Limb (tissue), 2 donors: ENCODE measurements at regions not wholly inside any gene's neighbourhood (a gene's known extent, or its start where the extent isn't known, plus 50 kb on each side); places are given as distances from the start of the nearest gene placed in this dataset.

ENCODE experiments used
- DNase-seq, 2 donors: peaks; one replicate each; pipeline ENCODE4 v3.0.0-alpha.2; 2016; ENCODE audit errors: extremely low spot score in 2 of 2

DNA sequence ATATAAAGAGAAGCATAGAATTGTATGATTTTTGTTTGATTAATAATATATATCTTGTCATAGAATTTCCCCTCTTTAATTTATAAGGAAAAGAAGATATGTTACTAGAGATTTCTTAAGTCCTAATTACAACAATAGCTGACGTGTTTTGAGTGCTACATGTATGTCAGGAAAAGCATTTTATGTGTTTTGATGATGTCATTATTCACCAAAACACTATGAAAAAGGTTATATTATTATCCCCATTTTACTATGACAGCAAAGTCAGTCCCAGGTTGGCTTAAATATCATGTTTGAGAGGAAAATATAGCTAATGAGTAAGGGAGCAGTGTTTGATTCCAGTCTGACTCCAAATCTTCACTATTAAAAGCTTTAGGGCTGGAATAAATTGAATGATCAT lies 428.4 kb upstream of the GOLIM4 start:
- no peak for DNase-seq

DNA sequence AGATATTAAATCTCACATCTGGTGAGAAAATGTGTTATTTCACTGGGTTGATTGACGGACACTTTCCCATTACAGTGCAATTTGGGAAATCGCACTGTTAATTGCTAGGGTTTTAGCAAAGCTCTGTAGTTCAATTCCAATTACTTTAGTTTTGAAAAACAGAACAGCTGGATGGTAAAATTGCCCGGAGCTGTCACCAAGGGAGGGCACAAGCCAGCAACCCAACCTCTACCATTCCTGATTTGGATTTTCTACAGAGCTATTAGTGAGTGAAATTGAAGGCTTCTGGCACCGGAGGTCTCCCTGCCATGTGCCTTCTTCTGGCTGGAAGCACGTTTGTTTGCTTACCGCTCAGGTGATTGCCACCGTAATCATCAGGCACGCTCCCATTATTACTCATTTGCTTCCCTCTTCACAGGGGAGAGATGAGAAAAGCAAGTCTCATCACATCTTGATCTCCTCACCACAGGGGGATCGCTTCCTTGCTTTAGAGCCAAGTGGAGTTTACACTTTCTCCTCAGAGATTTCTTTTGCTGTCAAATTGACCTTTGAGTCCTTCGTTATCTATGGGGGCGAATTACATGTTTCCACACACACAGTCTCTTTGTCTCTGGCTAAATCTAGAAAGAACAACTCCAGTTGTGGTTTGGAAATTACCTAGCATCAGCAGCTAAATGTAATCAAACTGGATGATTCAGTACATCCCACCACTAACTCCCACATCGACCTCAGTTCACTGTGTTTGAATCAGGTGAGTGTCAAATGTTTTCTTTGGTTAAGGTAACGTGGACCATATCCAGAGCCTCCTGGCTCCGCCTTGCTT lies 421.7 kb upstream of the GOLIM4 start:
- DNase-seq, result no peak

- no peak for DNase-seq
Measured at GRCh38 chr3:168514252-168514651, 418.5 kb upstream of the GOLIM4 start.

- DNase-seq, result no peak
Measured at GRCh38 chr3:168512802-168513201, 417.1 kb upstream of the GOLIM4 start.

DNA sequence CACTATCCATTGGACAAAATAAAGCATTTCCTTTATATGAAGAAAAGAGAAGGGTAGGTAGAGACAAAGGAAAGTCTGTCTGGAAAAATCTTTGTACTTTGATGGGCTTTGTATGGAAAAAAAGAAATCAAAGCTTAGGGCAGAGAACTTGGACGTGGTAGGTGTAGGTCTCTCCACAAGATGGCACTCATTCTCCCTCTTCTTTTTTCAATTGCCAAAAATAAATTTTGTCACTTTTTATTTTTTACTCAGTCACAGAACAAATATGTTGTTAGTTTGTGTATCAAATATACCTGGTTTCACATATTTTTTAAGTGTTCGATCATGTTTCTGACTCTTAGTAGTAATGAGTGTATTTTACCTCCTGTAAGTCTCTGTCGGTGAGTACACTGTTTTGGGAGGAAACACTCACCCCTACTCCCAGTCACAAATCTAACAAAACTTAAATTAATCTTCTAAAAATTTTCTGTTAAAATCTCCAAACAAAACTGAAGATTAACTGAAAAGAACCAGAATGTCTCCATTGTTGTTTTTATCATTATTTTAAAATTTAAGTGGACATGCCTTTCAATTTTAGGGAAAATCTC lies 415.8 kb upstream of the GOLIM4 start:
- DNase-seq, result no peak

DNA sequence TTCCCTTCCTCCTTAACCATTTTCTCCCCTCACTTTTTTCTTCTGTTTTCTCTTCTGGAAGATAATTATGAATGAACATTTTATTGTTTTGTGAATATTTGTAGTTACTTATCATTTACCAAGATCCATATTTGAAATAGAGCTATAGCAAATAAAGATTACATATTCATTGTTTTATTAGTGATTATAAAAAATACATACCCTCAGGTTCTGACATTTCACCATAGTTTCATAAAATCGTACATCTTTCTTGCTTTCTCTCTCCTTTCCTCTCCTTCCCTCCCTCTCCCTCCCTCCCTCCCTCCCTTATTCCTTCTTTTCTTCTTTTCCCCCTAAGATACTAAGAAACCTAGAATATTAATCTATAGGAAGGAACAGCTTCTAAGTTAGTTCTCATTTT lies 410.9 kb upstream of the GOLIM4 start:
- no peak for DNase-seq

DNA sequence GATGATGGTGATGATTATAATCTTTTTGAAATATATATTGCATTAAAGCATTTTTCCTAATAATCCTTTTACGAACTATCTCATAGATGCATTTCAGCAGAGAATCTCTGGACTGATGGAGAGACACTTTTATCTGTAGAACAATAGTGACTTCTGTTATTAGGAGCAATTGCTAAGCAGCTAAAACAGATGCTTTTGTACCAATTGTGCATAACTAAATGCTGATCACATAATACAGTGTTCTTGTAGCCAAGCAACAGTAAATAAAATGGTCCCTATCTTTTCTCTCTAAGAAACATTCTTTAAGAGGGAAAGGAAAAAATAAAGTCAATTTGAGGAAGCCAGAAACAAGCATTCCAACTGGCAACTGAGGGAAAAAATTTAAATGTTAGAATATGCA lies 405.8 kb upstream of the GOLIM4 start:
- DNase-seq, result no peak

GRCh38 chr3:168498194-168498593 lies 402.5 kb upstream of the GOLIM4 start:
- no peak for DNase-seq

- DNase-seq, result no peak
Measured at GRCh38 chr3:168497741-168498140, 402.0 kb upstream of the GOLIM4 start.

DNA sequence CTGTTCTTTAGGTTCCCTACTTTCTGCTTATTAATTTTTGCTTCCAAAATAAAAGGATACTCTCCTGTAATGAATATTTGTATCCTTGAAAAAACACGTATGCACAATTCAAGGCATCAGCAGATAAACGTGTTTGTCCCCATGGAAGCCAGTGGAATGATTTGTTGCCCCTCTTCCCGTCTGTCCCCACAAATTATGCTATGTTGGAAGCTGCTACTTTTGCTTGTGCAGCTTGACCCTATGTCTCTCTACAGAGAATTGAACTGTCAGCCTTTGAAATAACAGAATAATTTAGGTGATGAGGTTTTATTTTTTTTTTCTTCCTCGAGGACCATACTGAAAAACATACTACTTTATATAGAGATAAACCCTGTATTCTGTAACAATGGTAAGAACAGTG lies 401.5 kb upstream of the GOLIM4 start:
- no peak for DNase-seq

DNA sequence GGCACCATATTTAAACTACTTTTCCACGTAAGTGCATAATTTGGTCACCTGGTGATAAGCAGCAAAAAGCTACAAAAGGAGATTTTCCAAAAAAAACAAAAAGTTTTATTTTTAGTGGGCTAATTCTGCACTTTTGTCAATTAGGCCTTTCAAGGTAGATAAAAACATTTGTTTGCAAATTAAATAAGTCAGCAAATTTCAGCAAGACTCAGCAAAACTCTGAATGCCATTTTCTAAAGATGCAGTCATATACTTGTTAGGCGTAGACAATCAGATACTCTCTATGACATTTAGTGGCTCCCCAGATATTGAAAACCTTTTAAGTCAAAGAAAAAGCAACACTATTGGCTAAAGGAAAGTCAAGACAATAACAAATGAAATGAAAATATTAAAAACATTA lies 400.2 kb upstream of the GOLIM4 start:
- DNase-seq, result no peak

GRCh38 chr3:168495270-168495669 lies 399.5 kb upstream of the GOLIM4 start:
- no peak for DNase-seq

DNA sequence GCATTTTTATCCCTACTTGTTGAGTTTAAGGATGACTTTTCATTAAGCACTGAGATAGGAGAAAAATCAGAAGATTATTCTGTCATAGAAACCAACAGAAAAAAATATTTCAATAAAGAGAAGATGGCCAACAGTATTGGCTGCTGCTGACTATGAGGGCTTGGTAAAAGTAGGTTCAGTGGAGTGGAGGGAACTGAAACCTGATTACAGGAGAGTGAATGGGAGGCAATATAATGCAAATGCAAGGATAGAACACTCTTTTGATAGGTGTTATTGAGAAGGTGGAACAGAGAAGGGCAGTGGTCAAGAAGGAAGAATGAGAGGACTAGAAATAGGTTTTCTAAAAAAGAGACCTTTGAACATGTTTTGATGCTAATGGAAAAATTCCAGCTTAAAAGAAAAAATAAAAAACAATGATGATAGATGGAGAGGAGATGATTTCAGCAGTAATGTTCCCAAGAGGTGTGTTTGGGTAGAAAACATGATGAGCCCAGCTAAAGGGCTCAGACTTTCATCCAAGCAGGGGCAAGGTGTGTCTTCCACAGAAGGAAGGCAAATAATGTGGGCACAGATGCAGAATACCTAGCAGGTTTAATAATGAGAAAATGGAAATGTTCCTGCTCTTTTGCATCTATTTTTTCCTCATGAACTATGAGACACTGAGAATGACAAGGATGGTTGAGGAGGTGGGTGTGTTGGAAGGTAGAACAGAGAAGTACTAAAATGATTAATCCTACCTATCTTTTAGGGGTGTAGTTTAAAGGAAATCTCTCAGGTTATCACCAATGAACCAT lies 397.9 kb upstream of the GOLIM4 start:
- no peak for DNase-seq

DNA sequence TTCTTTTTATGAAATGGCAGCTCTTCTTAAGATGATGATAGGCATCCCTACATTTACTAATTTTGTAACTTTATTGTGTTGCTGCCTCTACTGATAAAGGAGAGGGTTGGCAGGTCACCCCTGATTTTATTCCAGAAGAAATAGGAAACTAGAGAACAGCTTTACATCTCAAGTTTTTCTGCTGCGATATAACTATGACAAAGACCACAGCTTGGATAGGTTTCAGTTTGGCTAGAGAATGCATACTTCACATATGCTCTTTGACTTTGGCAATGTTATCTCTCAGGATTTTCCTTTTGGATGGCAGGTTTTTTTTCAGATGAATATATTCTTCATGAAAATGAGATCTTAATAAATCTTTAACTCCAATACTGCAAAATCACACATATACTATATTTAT lies 395.3 kb upstream of the GOLIM4 start:
- no peak for DNase-seq

DNA sequence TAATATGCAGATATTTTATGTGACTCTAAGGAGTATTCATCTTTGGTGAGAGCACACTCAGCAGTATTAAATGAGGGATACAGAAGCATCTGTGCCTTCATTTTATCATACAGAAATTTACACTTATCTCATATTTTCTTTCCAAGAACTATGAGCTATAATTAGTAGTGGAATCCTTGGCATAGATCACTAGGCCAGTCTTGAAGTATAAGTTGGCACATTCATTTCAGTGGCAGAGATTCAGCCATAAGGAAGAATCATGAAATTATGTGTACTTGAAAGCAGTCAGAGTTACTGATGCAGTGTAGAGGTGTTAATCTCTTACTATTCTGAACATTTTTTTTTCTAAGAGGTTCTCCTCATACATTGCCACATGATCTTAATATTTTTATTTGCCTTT lies 393.6 kb upstream of the GOLIM4 start:
- DNase-seq, result no peak

GRCh38 chr3:168485936-168486335 lies 390.2 kb upstream of the GOLIM4 start:
- DNase-seq, result no peak

GRCh38 chr3:168476360-168476980 lies 380.7 kb upstream of the GOLIM4 start:
- DNase-seq, result no peak

- no peak for DNase-seq
Measured at GRCh38 chr3:168475704-168476103, 380.0 kb upstream of the GOLIM4 start.

DNA sequence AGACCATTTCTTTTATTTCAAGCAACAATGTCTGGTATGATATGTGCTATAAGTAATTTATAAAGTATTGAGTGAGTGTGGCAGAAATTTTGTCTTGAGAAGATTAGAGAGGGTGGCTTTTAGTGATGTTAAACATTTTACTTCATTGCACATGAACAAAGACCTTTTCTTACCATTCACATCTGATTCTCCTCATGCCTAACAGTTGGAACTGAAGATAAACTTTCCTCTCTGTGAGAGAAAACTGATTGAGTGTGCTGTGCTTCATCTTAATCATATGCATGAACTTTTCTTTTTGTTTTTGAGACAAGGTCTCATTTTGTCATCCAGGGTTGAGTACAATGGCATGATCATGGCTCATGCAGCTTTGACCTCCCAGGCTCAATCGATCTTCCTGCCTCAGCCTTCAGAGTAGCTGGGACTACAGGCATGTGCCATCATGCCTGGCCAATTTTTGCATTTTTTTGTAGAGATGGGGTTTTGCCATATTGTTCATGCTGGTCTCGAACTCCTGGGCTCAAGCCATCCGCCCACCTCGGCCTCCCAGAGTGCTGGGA lies 377.7 kb upstream of the GOLIM4 start:
- no peak for DNase-seq

- DNase-seq, result no peak
Measured at GRCh38 chr3:168472783-168473182, 377.1 kb upstream of the GOLIM4 start.

DNA sequence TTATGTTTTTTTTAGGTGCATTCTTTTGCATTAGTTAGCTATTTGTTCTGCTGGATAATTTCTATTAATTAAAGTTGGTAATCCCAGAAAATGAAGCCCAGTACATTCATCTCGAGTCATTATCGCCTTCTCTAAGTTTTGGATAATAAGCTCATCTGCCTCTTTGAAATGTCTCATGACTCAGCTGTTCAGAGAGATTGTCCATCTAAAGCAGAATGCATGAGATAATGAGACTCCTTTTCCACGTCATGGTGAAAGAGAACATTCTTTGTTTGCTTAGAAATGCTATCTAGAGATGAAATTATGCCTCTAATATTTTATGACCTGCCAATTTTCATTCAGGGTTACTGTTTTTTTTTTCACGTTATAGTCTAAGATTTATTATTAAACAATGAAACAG lies 374.7 kb upstream of the GOLIM4 start:
- no peak for DNase-seq

DNA sequence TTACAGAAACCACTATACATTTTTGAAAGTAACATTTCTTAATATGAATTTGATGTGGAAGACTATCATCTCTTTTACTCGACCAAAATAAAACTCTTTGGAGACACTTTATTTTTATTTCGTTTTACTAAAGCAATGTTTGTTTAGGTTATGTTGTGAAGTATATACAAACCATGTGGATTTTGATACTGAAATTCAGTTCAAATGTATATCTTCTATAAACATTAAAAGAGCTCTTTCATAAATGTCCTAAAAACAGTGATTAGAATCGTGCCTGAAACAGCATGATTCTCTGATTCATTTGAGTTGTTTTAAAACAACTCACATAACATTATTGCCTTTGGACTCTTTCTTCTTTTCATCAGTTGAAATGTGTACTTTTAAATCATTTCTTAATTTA lies 373.7 kb upstream of the GOLIM4 start:
- DNase-seq, result no peak
